Transverse colon (tissue), 4 donors: ENCODE measurements at regions not wholly inside any gene's neighbourhood (a gene's known extent, or its start where the extent isn't known, plus 50 kb on each side); places are given as distances from the start of the nearest gene placed in this dataset.
"Not testable (repeated sequence)": the region's sequence is repeated elsewhere in the genome, so short reads cannot be mapped to it uniquely, and the experiment has no call there.

Source experiments
- DNase-seq: peaks from one replicate; pipeline ENCODE4 v3.0.0-alpha.2; 2019
- H3K27ac ChIP-seq, 4 donors: fragments of 200-600 bp; sonication (generic); 2 replicates each; pipeline ENCODE4 v1.5.1; 2016 to 2018; ENCODE audit warnings: inconsistent platforms in 4 of 4
- H3K27me3 ChIP-seq: fragments of 200-600 bp; sonication (generic); 2 replicates; pipeline ENCODE4 v1.5.1; 2017; ENCODE audit warnings: inconsistent platforms
- H3K36me3 ChIP-seq, 4 donors: fragments of 200-600 bp; sonication (generic); 2 replicates each; pipeline ENCODE4 v1.5.1; 2017 to 2019; ENCODE audit warnings: inconsistent platforms in 4 of 4
- H3K4me1 ChIP-seq, 4 donors: fragments of 200-600 bp; sonication (generic); 2 replicates each; pipeline ENCODE4 v1.5.1; 2017 to 2020; ENCODE audit warnings: inconsistent platforms in 4 of 4
- H3K4me3 ChIP-seq, 4 donors: fragments of 200-600 bp; sonication (generic); 1 replicate in 1 of 4; 2 replicates in 3 of 4; pipeline versions ENCODE4 v1.5.1 to v1.6.1; 2017 to 2019; ENCODE audit warnings: inconsistent platforms in 4 of 4
- H3K9me3 ChIP-seq, 2 donors: fragments of 200-600 bp; sonication (generic); 2 replicates each; pipeline ENCODE4 v1.5.1; 2017 to 2019; ENCODE audit warnings: inconsistent platforms in 2 of 2
- EP300 ChIP-seq: sonication (generic); formaldehyde crosslinking; IDR thresholded peaks from one replicate; pipeline ENCODE4 v1.6.1; 2017; ENCODE audit warnings: antibody characterized with exemption, low read depth
- POLR2A ChIP-seq: fragments of 450-650 bp; IDR thresholded peaks from one replicate; pipeline ENCODE4 v1.6.1; 2016; ENCODE audit warnings: antibody characterized with exemption, mild to moderate bottlenecking, moderate library complexity
- POLR2AphosphoS5 ChIP-seq, 3 donors: sonication (generic); formaldehyde crosslinking; IDR thresholded peaks; one replicate each; pipeline ENCODE4 v1.6.1; 2016; ENCODE audit warnings: antibody characterized with exemption in 3 of 3
- WGBS, 2 donors: methylation state at CpG; one replicate each; pipeline ENCODE4 v1.1.5; 2018; ENCODE audit warnings: low coverage in 1 of 2; 5-methylcytosine and 5-hydroxymethylcytosine counted together
- in situ Hi-C, 4 donors: fragments of 200-750 bp; cut with MboI; loops; one replicate each; pipeline versions ENCODE4 v1.15.0 to v1.15.1; 2017; ENCODE audit warnings: low sequenced_read_pairs in 3 of 4, low pct_ligation_motif_present in 1 of 4, low pct_unique_long_range_greater_than_20kb in 1 of 4
- intact Hi-C: fragments of 100-400 bp; cut with DNase I; formaldehyde crosslinking; loops from one replicate; pipeline ENCODE4 v1.15.1; 2023; ENCODE audit warnings: low total_unique reads
- TF ChIP-seq, protein P1 (sequence below), 5 experiments: fragments of 200-600 bp in 3 of 5; fragments of 450-650 bp in 2 of 5; sonication (generic) in 3 of 5; IDR thresholded peaks; 1 replicate in 2 of 5; 2 replicates in 3 of 5; pipeline ENCODE4 v1.5.1; 2016 to 2017; ENCODE audit warnings: antibody characterized with exemption in 5 of 5, inconsistent platforms in 3 of 5, mild to moderate bottlenecking in 2 of 5, moderate library complexity in 1 of 5

DNA sequence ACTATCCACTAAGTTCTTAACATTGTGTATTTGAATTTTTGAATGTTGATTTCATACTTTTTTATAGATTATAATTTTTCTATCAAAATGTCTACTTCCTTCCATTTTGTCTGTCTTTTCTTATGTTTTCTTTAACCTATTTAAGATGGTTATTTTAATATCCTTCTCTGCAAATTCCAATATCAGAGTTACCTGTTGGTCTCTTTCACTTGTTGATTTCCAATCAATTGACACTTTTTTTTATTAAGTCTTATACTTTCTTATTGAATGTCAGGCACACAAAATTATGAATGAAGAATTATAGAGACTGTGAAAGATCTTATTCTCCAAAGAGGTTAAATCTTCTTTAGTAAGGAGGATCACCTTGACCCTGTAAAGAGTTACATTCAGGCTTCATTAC is 448.3 kb upstream of the NRG3 start:
- Histone ChIP-seq H3K27me3 (no peaks in the 10 kb centered on the region), H3K4me1 (no peaks in the 10 kb centered on the region), H3K27ac (no peak overlapping the region), H3K36me3 (no peaks in the 10 kb centered on the region), H3K4me3 (no peak overlapping the region), H3K9me3 (no peaks in the 10 kb centered on the region)
- intact Hi-C loops (no loop called here), in situ Hi-C loops (no loop called here)
- no peak for DNase-seq
- TF ChIP-seq POLR2A (no peak), POLR2AphosphoS5 (IDR thresholded peaks at IDR 0.05) (no peak), EP300 (no peak)
- TF ChIP-seq, protein P1, sequence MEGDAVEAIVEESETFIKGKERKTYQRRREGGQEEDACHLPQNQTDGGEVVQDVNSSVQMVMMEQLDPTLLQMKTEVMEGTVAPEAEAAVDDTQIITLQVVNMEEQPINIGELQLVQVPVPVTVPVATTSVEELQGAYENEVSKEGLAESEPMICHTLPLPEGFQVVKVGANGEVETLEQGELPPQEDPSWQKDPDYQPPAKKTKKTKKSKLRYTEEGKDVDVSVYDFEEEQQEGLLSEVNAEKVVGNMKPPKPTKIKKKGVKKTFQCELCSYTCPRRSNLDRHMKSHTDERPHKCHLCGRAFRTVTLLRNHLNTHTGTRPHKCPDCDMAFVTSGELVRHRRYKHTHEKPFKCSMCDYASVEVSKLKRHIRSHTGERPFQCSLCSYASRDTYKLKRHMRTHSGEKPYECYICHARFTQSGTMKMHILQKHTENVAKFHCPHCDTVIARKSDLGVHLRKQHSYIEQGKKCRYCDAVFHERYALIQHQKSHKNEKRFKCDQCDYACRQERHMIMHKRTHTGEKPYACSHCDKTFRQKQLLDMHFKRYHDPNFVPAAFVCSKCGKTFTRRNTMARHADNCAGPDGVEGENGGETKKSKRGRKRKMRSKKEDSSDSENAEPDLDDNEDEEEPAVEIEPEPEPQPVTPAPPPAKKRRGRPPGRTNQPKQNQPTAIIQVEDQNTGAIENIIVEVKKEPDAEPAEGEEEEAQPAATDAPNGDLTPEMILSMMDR (IDR thresholded peaks at IDR 0.05) = no peak

DNA sequence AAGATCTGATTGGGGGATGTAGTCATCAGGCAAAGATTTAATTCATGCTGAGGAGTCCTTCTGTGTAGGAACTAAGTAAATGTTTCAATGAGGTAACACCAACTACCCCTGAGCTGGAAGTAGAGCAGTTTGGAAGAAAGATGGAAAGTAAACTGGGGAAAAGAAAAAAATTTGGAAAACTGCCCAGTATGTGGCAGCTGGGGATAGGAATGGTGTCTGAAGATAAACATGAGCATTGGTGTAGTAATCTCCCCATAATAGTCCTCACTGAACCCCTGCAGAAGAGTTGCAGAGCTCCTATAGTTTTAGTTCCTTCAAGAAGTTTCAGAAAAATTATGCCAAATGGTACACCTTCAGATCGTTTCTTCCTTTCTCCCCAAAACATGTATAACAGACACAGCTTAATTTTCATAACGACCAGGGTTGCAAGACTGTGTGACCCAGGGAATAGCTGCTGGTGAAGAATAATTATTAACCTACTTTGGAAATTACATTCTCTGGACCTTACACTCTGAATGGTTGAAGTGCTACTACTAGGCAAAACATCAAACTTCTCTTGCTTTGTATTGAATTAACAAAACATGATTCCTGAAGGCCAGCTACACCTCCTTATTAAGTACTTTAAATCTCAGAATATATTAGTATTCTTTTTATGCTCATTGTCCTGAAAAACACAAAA is 446.4 kb upstream of the NRG3 start:
- 50 to 59% methylated on average over 2 of the region's 2 CpGs for WGBS, 2 donors
- intact Hi-C loops (no loop called here), in situ Hi-C loops (no loop called here)
- H3K4me1 ChIP-seq = no peaks in the 10 kb centered on the region
- H3K36me3 ChIP-seq = no peaks in the 10 kb centered on the region
- H3K27me3 ChIP-seq = no peaks in the 10 kb centered on the region
- TF ChIP-seq, protein P1 (IDR thresholded peaks at IDR 0.05) = no peak
- no peak for TF ChIP-seq POLR2A
- TF ChIP-seq POLR2AphosphoS5 (IDR thresholded peaks at IDR 0.05) = no peak
- no peak overlapping the region for H3K4me3 ChIP-seq
- no peaks in the 10 kb centered on the region for H3K9me3 ChIP-seq
- H3K27ac ChIP-seq = no peak overlapping the region
- no peak for DNase-seq

DNA sequence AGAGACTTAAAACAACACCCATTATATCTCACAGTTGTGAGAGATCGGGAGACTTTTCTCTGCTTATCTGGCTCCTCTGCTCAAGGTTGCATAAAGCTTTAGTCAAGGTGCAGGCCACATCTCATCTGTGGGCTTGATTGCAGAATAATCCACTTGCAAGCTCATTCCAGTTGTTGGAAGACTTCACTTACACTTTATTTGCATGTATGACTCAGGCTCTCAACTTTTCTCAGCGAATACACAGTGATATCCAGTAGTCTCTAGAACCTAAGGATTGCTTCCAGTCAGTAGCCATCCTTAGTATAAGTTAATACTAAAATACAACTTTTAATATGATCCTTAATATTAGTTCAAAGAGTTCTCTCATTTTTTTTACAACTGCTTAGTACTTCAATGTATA is 435.5 kb upstream of the NRG3 start:
- no peaks in the 10 kb centered on the region for H3K4me1 ChIP-seq
- no peak for DNase-seq
- no peak overlapping the region for H3K4me3 ChIP-seq
- no peaks in the 10 kb centered on the region for H3K9me3 ChIP-seq
- TF ChIP-seq, protein P1 (IDR thresholded peaks at IDR 0.05) = no peak
- TF ChIP-seq POLR2AphosphoS5 (IDR thresholded peaks at IDR 0.05) (no peak), POLR2A (no peak), EP300 (no peak)
- H3K27me3 ChIP-seq = no peaks in the 10 kb centered on the region
- H3K27ac ChIP-seq = no peak overlapping the region
- intact Hi-C loops (no loop called here), in situ Hi-C loops (no loop called here)
- 75 to 83% methylated on average over 2 of the region's 2 CpGs for WGBS, 2 donors
- no peaks in the 10 kb centered on the region for H3K36me3 ChIP-seq

- H3K4me1 ChIP-seq, intact Hi-C loops, H3K36me3 ChIP-seq, DNase-seq, H3K27me3 ChIP-seq, H3K9me3 ChIP-seq, H3K4me3 ChIP-seq, H3K27ac ChIP-seq, in situ Hi-C loops: not testable (repeated sequence)
- 96 to 100% methylated on average over 5 to 21 of the region's 21 CpGs for WGBS, 2 donors
Measured at GRCh38 chr10:81441624-81442023, 433.4 kb upstream of the NRG3 start.

DNA sequence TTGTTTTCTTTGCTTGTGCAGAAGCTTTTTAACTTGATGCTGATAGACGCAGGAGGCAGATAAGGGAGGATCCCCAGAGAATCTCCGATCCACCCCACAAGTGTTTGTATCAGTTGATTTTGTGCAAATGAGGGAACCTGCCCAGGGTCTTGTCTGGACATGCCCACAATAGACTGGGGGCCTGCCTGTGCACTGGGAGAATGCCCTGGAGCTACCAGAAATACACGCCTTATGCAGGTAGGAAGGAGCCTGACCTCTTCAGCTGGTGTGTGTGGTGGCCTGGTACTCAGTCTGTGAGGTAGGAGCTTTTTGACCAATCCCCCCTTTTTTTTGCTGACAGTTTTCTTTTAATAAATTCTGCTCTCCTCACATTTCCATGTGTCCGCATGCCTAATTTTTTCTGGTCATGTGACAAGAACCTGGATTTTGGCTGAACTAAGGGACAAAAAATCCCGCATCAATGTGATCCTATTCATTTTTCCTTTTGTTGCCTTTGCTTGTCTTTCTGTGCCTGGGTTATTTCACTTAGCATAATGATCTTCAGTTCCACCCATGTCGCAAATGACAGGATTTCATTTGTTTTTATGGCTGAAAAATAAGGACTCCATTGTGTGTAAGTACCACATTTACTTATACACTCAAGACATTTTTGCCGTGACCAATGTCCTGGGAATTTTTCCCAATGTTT is 430.6 kb upstream of the NRG3 start:
- no peaks in the 10 kb centered on the region for H3K4me1 ChIP-seq
- intact Hi-C loops = no loop called here
- no peak overlapping the region for H3K4me3 ChIP-seq
- no peak for TF ChIP-seq EP300
- no peak for TF ChIP-seq POLR2A
- TF ChIP-seq, protein P1 (IDR thresholded peaks at IDR 0.05) = no peak
- TF ChIP-seq POLR2AphosphoS5 (IDR thresholded peaks at IDR 0.05) = no peak
- in situ Hi-C loops = no loop called here
- no peak for DNase-seq
- WGBS, 2 donors = 64 to 86% methylated on average over 5 to 7 of the region's 7 CpGs
- no peak overlapping the region for H3K27ac ChIP-seq
- no peaks in the 10 kb centered on the region for H3K27me3 ChIP-seq
- H3K9me3 ChIP-seq = peaks cover 0 to 6% of the 10 kb centered on the region in 2 donors
- H3K36me3 ChIP-seq = no peaks in the 10 kb centered on the region
